GM19463 (cell line): ENCODE measurements at regions not wholly inside any gene's neighbourhood (a gene's known extent, or its start where the extent isn't known, plus 50 kb on each side); places are given as distances from the start of the nearest gene placed in this dataset.

Source experiments
- ATAC-seq: cut with Tn5 transposase; IDR thresholded peaks from one replicate; pipeline ENCODE4 v1.9.1; 2021; ENCODE audit warnings: mild to moderate bottlenecking, moderate library complexity; ENCODE audit not compliant: unreplicated experiment

GRCh38 chr3:31275038-31275572 is 257.6 kb upstream of the STT3B start:
- no peak for ATAC-seq

GRCh38 chr3:31275583-31275982 is 257.1 kb upstream of the STT3B start:
- ATAC-seq: no peak

- no peak for ATAC-seq
Observed at GRCh38 chr3:31277582-31277981, 255.1 kb upstream of the STT3B start.

- ATAC-seq: no peak
Observed at GRCh38 chr3:31278532-31278931, 254.2 kb upstream of the STT3B start.

GRCh38 chr3:31284776-31285175 is 247.9 kb upstream of the STT3B start:
- no peak for ATAC-seq

- ATAC-seq: no peak
Observed at GRCh38 chr3:31285833-31286486, 246.8 kb upstream of the STT3B start.

GRCh38 chr3:31288224-31288623 is 244.5 kb upstream of the STT3B start:
- ATAC-seq: no peak

- ATAC-seq: no peak
Observed at GRCh38 chr3:31288641-31289100, 244.1 kb upstream of the STT3B start.

- no peak for ATAC-seq
Observed at GRCh38 chr3:31289584-31289983, 243.1 kb upstream of the STT3B start.

GRCh38 chr3:31290046-31290445 is 242.7 kb upstream of the STT3B start:
- no peak for ATAC-seq

GRCh38 chr3:31291818-31292217 is 240.9 kb upstream of the STT3B start:
- no peak for ATAC-seq

- ATAC-seq: no peak
Observed at GRCh38 chr3:31294430-31295149, 238.1 kb upstream of the STT3B start.

- ATAC-seq: no peak
Observed at GRCh38 chr3:31295150-31295765, 237.5 kb upstream of the STT3B start.

- no peak for ATAC-seq
Observed at GRCh38 chr3:31297726-31298298, 234.9 kb upstream of the STT3B start.

- ATAC-seq: no peak
Observed at GRCh38 chr3:31300456-31301443, 232.0 kb upstream of the STT3B start.

GRCh38 chr3:31302343-31302742 is 230.4 kb upstream of the STT3B start:
- no peak for ATAC-seq

- no peak for ATAC-seq
Observed at GRCh38 chr3:31305340-31305739, 227.4 kb upstream of the STT3B start.

GRCh38 chr3:31307131-31307785 is 225.5 kb upstream of the STT3B start:
- no peak for ATAC-seq

- ATAC-seq: no peak
Observed at GRCh38 chr3:31311559-31311958, 221.2 kb upstream of the STT3B start.

- no peak for ATAC-seq
Observed at GRCh38 chr3:31312400-31312799, 220.3 kb upstream of the STT3B start.
